HG03159 (cell line): ENCODE measurements at regions not wholly inside any gene's neighbourhood (a gene's known extent, or its start where the extent isn't known, plus 50 kb on each side); places are given as distances from the start of the nearest gene placed in this dataset.
A peak's percentile ranks its signal among the peaks of the same experiment; 100 is the strongest.
"Not testable (repeated sequence)": the region's sequence is repeated elsewhere in the genome, so short reads cannot be mapped to it uniquely, and the experiment has no call there.

ENCODE experiments used
- ATAC-seq: cut with Tn5 transposase; IDR thresholded peaks from one replicate; pipeline ENCODE4 v1.9.1; 2021; ENCODE audit warnings: mild to moderate bottlenecking, moderate library complexity; ENCODE audit not compliant: unreplicated experiment

- ATAC-seq: no peak
Observed at GRCh38 chr10:23643111-23643780, 204.4 kb downstream of the OTUD1 start.

- no peak for ATAC-seq
Observed at GRCh38 chr10:23648618-23649017, 209.7 kb downstream of the OTUD1 start.

GRCh38 chr10:23656735-23657134 lies 217.9 kb downstream of the OTUD1 start:
- no peak for ATAC-seq

- ATAC-seq: no peak
Observed at GRCh38 chr10:23657677-23658076, 218.8 kb downstream of the OTUD1 start.

GRCh38 chr10:23671866-23672265 lies 233.0 kb downstream of the OTUD1 start:
- ATAC-seq: not testable (repeated sequence)

- ATAC-seq: no peak
Observed at GRCh38 chr10:23675585-23675984, 236.7 kb downstream of the OTUD1 start.

- no peak for ATAC-seq
Observed at GRCh38 chr10:23676296-23676695, 237.4 kb downstream of the OTUD1 start.

- ATAC-seq: no peak
Observed at GRCh38 chr10:23686722-23687121, 247.8 kb downstream of the OTUD1 start.

GRCh38 chr10:23692736-23693135 lies 253.9 kb downstream of the OTUD1 start:
- no peak for ATAC-seq

- ATAC-seq: no peak
Observed at GRCh38 chr10:23693501-23693901, 254.6 kb downstream of the OTUD1 start.

GRCh38 chr10:23693925-23694324 lies 255.1 kb downstream of the OTUD1 start:
- ATAC-seq: no peak

GRCh38 chr10:23694446-23694920 lies 255.6 kb downstream of the OTUD1 start:
- ATAC-seq: no peak

GRCh38 chr10:23694921-23695824 lies 256.3 kb downstream of the OTUD1 start:
- ATAC-seq: no peak

GRCh38 chr10:23695825-23696420 lies 257.0 kb downstream of the OTUD1 start:
- ATAC-seq: no peak

GRCh38 chr10:23696476-23696875 lies 257.6 kb downstream of the OTUD1 start:
- ATAC-seq: no peak

GRCh38 chr10:23702977-23703414 lies 264.1 kb downstream of the OTUD1 start:
- ATAC-seq: peak; percentile 99

GRCh38 chr10:23715363-23715762 lies 276.5 kb downstream of the OTUD1 start:
- no peak for ATAC-seq

GRCh38 chr10:23717913-23718312 lies 279.0 kb downstream of the OTUD1 start:
- no peak for ATAC-seq

GRCh38 chr10:23718946-23719345 lies 280.1 kb downstream of the OTUD1 start:
- ATAC-seq: no peak

- no peak for ATAC-seq
Observed at GRCh38 chr10:23723796-23724195, 284.9 kb downstream of the OTUD1 start.

- no peak for ATAC-seq
Observed at GRCh38 chr10:23725548-23725947, 286.7 kb downstream of the OTUD1 start.

- peak; percentile 97 for ATAC-seq
Observed at GRCh38 chr10:23742368-23742767, 303.5 kb downstream of the OTUD1 start.
